Activated naive CD8-positive, alpha-beta T cell treated with anti-CD3 and anti-CD28 coated beads for 36 hours (primary cell): ENCODE measurements at regions not wholly inside any gene's neighbourhood (a gene's known extent, or its start where the extent isn't known, plus 50 kb on each side); places are given as distances from the start of the nearest gene placed in this dataset.
"Not testable (repeated sequence)": the region's sequence is repeated elsewhere in the genome, so short reads cannot be mapped to it uniquely, and the experiment has no call there.

Experiments used
- DNase-seq: peaks from one replicate; pipeline ENCODE4 v3.0.0; 2021
- H3K27ac Mint-ChIP-seq: one replicate; pipeline ENCODE4 v1.8.0; 2022; ENCODE audit warnings: mild to moderate bottlenecking, moderate library complexity, mixed read lengths
- H3K27me3 Mint-ChIP-seq: one replicate; pipeline ENCODE4 v1.8.0; 2022; ENCODE audit warnings: mild to moderate bottlenecking, mixed read lengths
- H3K36me3 Mint-ChIP-seq: one replicate; pipeline ENCODE4 v1.8.0; 2021; ENCODE audit warnings: mild to moderate bottlenecking, mixed read lengths
- H3K4me1 Mint-ChIP-seq: one replicate; pipeline ENCODE4 v1.8.0; 2021; ENCODE audit warnings: mixed read lengths
- H3K4me3 Mint-ChIP-seq: one replicate; pipeline ENCODE4 v1.8.0; 2022; ENCODE audit warnings: mild to moderate bottlenecking, moderate library complexity, mixed read lengths
- H3K9me3 Mint-ChIP-seq: one replicate; pipeline ENCODE4 v1.8.0; 2022; ENCODE audit warnings: mixed read lengths

GRCh38 chr21:35384375-35384774, 335.3 kb upstream of the RUNX1 start:
- no peaks in the 10 kb centered on the region for H3K27me3 Mint-ChIP-seq
- DNase-seq, result no peak
- no peaks in the 10 kb centered on the region for H3K9me3 Mint-ChIP-seq
- H3K27ac Mint-ChIP-seq, result no peak overlapping the region
- H3K4me1 Mint-ChIP-seq, result no peaks in the 10 kb centered on the region
- H3K36me3 Mint-ChIP-seq, result no peaks in the 10 kb centered on the region
- H3K4me3 Mint-ChIP-seq, result no peak overlapping the region

GRCh38 chr21:35382696-35383095, 333.6 kb upstream of the RUNX1 start:
- Mint-ChIP-seq H3K4me3 (no peak overlapping the region), H3K4me1 (no peaks in the 10 kb centered on the region), H3K9me3 (no peaks in the 10 kb centered on the region), H3K27ac (no peak overlapping the region), H3K36me3 (no peaks in the 10 kb centered on the region), H3K27me3 (no peaks in the 10 kb centered on the region)
- no peak for DNase-seq

GRCh38 chr21:35381743-35382310, 332.7 kb upstream of the RUNX1 start:
- no peaks in the 10 kb centered on the region for H3K27me3 Mint-ChIP-seq
- H3K4me3 Mint-ChIP-seq, result no peak overlapping the region
- DNase-seq, result no peak
- no peaks in the 10 kb centered on the region for H3K4me1 Mint-ChIP-seq
- H3K9me3 Mint-ChIP-seq, result no peaks in the 10 kb centered on the region
- no peaks in the 10 kb centered on the region for H3K36me3 Mint-ChIP-seq
- H3K27ac Mint-ChIP-seq, result no peak overlapping the region

GRCh38 chr21:35380304-35380703, 331.2 kb upstream of the RUNX1 start:
- not testable (repeated sequence) for DNase-seq, H3K9me3 Mint-ChIP-seq, H3K4me1 Mint-ChIP-seq, H3K36me3 Mint-ChIP-seq, H3K4me3 Mint-ChIP-seq, H3K27me3 Mint-ChIP-seq, H3K27ac Mint-ChIP-seq

GRCh38 chr21:35378881-35379280, 329.8 kb upstream of the RUNX1 start:
- DNase-seq, result no peak
- Mint-ChIP-seq H3K9me3 (no peaks in the 10 kb centered on the region), H3K27me3 (no peaks in the 10 kb centered on the region), H3K27ac (no peak overlapping the region), H3K4me1 (no peaks in the 10 kb centered on the region), H3K4me3 (no peak overlapping the region), H3K36me3 (no peaks in the 10 kb centered on the region)

GRCh38 chr21:35377505-35378090, 328.5 kb upstream of the RUNX1 start:
- H3K9me3 Mint-ChIP-seq, result no peaks in the 10 kb centered on the region
- DNase-seq, result no peak
- no peak overlapping the region for H3K4me3 Mint-ChIP-seq
- H3K27me3 Mint-ChIP-seq, result no peaks in the 10 kb centered on the region
- no peaks in the 10 kb centered on the region for H3K4me1 Mint-ChIP-seq
- H3K36me3 Mint-ChIP-seq, result no peaks in the 10 kb centered on the region
- H3K27ac Mint-ChIP-seq, result no peak overlapping the region

- Mint-ChIP-seq H3K27ac (no peak overlapping the region), H3K27me3 (no peaks in the 10 kb centered on the region), H3K4me1 (no peaks in the 10 kb centered on the region)
Observed at GRCh38 chr21:35376406-35377135, 327.5 kb upstream of the RUNX1 start.

GRCh38 chr21:35375115-35375514, 326.0 kb upstream of the RUNX1 start:
- no peak for DNase-seq
- Mint-ChIP-seq H3K36me3 (no peaks in the 10 kb centered on the region), H3K27me3 (no peaks in the 10 kb centered on the region), H3K9me3 (no peaks in the 10 kb centered on the region), H3K27ac (no peak overlapping the region), H3K4me3 (no peak overlapping the region), H3K4me1 (no peaks in the 10 kb centered on the region)

More at GRCh38 chr21:35376406-35377135, 327.5 kb upstream of the RUNX1 start:
- Mint-ChIP-seq H3K9me3 (no peaks in the 10 kb centered on the region), H3K36me3 (no peaks in the 10 kb centered on the region), H3K4me3 (no peak overlapping the region)
- no peak for DNase-seq

GRCh38 chr21:35373998-35374397, 324.9 kb upstream of the RUNX1 start:
- no peak for DNase-seq
- H3K4me1 Mint-ChIP-seq, result no peaks in the 10 kb centered on the region
- no peak overlapping the region for H3K27ac Mint-ChIP-seq
- no peaks in the 10 kb centered on the region for H3K27me3 Mint-ChIP-seq
- no peak overlapping the region for H3K4me3 Mint-ChIP-seq
- H3K9me3 Mint-ChIP-seq, result no peaks in the 10 kb centered on the region
- H3K36me3 Mint-ChIP-seq, result no peaks in the 10 kb centered on the region

- Mint-ChIP-seq H3K4me1 (no peaks in the 10 kb centered on the region), H3K9me3 (no peaks in the 10 kb centered on the region), H3K27me3 (no peaks in the 10 kb centered on the region), H3K4me3 (no peak overlapping the region), H3K27ac (no peak overlapping the region), H3K36me3 (no peaks in the 10 kb centered on the region)
- DNase-seq, result no peak
Observed at GRCh38 chr21:35372201-35372600, 323.1 kb upstream of the RUNX1 start.

GRCh38 chr21:35370671-35371070, 321.6 kb upstream of the RUNX1 start:
- H3K4me1 Mint-ChIP-seq, result no peaks in the 10 kb centered on the region
- no peaks in the 10 kb centered on the region for H3K9me3 Mint-ChIP-seq
- H3K4me3 Mint-ChIP-seq, result no peak overlapping the region
- no peaks in the 10 kb centered on the region for H3K36me3 Mint-ChIP-seq
- H3K27ac Mint-ChIP-seq, result no peak overlapping the region
- DNase-seq, result no peak
- H3K27me3 Mint-ChIP-seq, result no peaks in the 10 kb centered on the region

GRCh38 chr21:35370071-35370470, 321.0 kb upstream of the RUNX1 start:
- Mint-ChIP-seq H3K4me3 (no peak overlapping the region), H3K27me3 (no peaks in the 10 kb centered on the region), H3K27ac (no peak overlapping the region), H3K9me3 (no peaks in the 10 kb centered on the region), H3K4me1 (no peaks in the 10 kb centered on the region), H3K36me3 (no peaks in the 10 kb centered on the region)
- no peak for DNase-seq

- Mint-ChIP-seq H3K4me1 (no peaks in the 10 kb centered on the region), H3K27ac (no peak overlapping the region), H3K9me3 (no peaks in the 10 kb centered on the region), H3K27me3 (no peaks in the 10 kb centered on the region), H3K36me3 (no peaks in the 10 kb centered on the region), H3K4me3 (no peak overlapping the region)
- DNase-seq, result no peak
Observed at GRCh38 chr21:35368326-35368725, 319.2 kb upstream of the RUNX1 start.

GRCh38 chr21:35367553-35367952, 318.5 kb upstream of the RUNX1 start:
- no peak overlapping the region for H3K27ac Mint-ChIP-seq
- no peak overlapping the region for H3K4me3 Mint-ChIP-seq
- no peaks in the 10 kb centered on the region for H3K9me3 Mint-ChIP-seq
- no peaks in the 10 kb centered on the region for H3K4me1 Mint-ChIP-seq
- H3K27me3 Mint-ChIP-seq, result no peaks in the 10 kb centered on the region
- no peaks in the 10 kb centered on the region for H3K36me3 Mint-ChIP-seq
- no peak for DNase-seq

GRCh38 chr21:35366394-35367080, 317.4 kb upstream of the RUNX1 start:
- no peak overlapping the region for H3K27ac Mint-ChIP-seq
- no peaks in the 10 kb centered on the region for H3K4me1 Mint-ChIP-seq
- H3K9me3 Mint-ChIP-seq, result no peaks in the 10 kb centered on the region
- DNase-seq, result no peak
- H3K36me3 Mint-ChIP-seq, result no peaks in the 10 kb centered on the region
- H3K27me3 Mint-ChIP-seq, result no peaks in the 10 kb centered on the region
- H3K4me3 Mint-ChIP-seq, result no peak overlapping the region
